NCI-H446 treated with DMSO at 0.1 percent for 48 hours (cell line): ENCODE measurements at regions not wholly inside any gene's neighbourhood (a gene's known extent, or its start where the extent isn't known, plus 50 kb on each side); places are given as distances from the start of the nearest gene placed in this dataset.

Experiments used
- DNase-seq: peaks from one replicate; lab custom pipeline; 2025; lab: John Stamatoyannopoulos, UW

- no peak for DNase-seq
Observed at GRCh38 chr14:49464885-49465284, 121.3 kb downstream of the RPS29 start.

- no peak for DNase-seq
Observed at GRCh38 chr14:49463146-49463545, 123.0 kb downstream of the RPS29 start.

- peak; percentile 47 for DNase-seq
Observed at GRCh38 chr14:49461529-49462401, 124.4 kb downstream of the RPS29 start.

- no peak for DNase-seq
Observed at GRCh38 chr14:49460662-49461061, 125.5 kb downstream of the RPS29 start.

GRCh38 chr14:49456589-49456988, 129.6 kb downstream of the RPS29 start:
- no peak for DNase-seq

GRCh38 chr14:49451938-49452337, 134.2 kb downstream of the RPS29 start:
- peak; percentile 13 for DNase-seq

GRCh38 chr14:49449749-49450148, 136.4 kb downstream of the RPS29 start:
- no peak for DNase-seq

GRCh38 chr14:49447540-49448107, 138.6 kb downstream of the RPS29 start:
- DNase-seq: no peak

- DNase-seq: no peak
Observed at GRCh38 chr14:49446801-49447200, 139.4 kb downstream of the RPS29 start.

GRCh38 chr14:49438256-49438770, 147.9 kb downstream of the RPS29 start:
- no peak for DNase-seq

- DNase-seq: no peak
Observed at GRCh38 chr14:49428076-49428475, 158.1 kb downstream of the RPS29 start.

- DNase-seq: no peak
Observed at GRCh38 chr14:49427117-49427516, 159.1 kb downstream of the RPS29 start.

GRCh38 chr14:49425921-49426320, 160.3 kb downstream of the RPS29 start:
- no peak for DNase-seq

- DNase-seq: no peak
Observed at GRCh38 chr14:49424436-49425331, 161.5 kb downstream of the RPS29 start.

GRCh38 chr14:49420201-49420600, 166.0 kb downstream of the RPS29 start:
- no peak for DNase-seq

- DNase-seq: no peak
Observed at GRCh38 chr14:49418789-49419188, 167.4 kb downstream of the RPS29 start.

- DNase-seq: no peak
Observed at GRCh38 chr14:49417790-49418189, 168.4 kb downstream of the RPS29 start.

GRCh38 chr14:49408187-49408933, 177.8 kb downstream of the RPS29 start:
- DNase-seq: no peak

GRCh38 chr14:49405291-49405690, 180.9 kb downstream of the RPS29 start:
- no peak for DNase-seq

GRCh38 chr14:49401373-49401772, 184.8 kb downstream of the RPS29 start:
- DNase-seq: no peak

- no peak for DNase-seq
Observed at GRCh38 chr14:49396801-49397200, 189.4 kb downstream of the RPS29 start.

GRCh38 chr14:49381778-49382177, 204.4 kb downstream of the RPS29 start:
- DNase-seq: no peak
